Esophagus mucosa (tissue), 1 donor: ENCODE measurements at regions not wholly inside any gene's neighbourhood (a gene's known extent, or its start where the extent isn't known, plus 50 kb on each side); places are given as distances from the start of the nearest gene placed in this dataset.

Experiments used
- ATAC-seq: fragments of 200-7000 bp; cut with Tn5 transposase; one replicate; pipeline ENCODE4 v1.9.1; 2020
- donor health status: DM: yes; HTN: yes; CAD: no.

GRCh38 chr4:112895811-112896608 lies 153.4 kb upstream of the ANK2 start:
- ATAC-seq: no peak

GRCh38 chr4:112896609-112897190 lies 152.8 kb upstream of the ANK2 start:
- no peak for ATAC-seq

GRCh38 chr4:112897543-112897942 lies 151.9 kb upstream of the ANK2 start:
- ATAC-seq: no peak

GRCh38 chr4:112898357-112899141 lies 150.9 kb upstream of the ANK2 start:
- ATAC-seq: no peak

GRCh38 chr4:112900416-112900815 lies 149.0 kb upstream of the ANK2 start:
- ATAC-seq: no peak

GRCh38 chr4:112901962-112902411 lies 147.5 kb upstream of the ANK2 start:
- no peak for ATAC-seq

- no peak for ATAC-seq
Measured at GRCh38 chr4:112905728-112906127, 143.7 kb upstream of the ANK2 start.

GRCh38 chr4:112908511-112908910 lies 140.9 kb upstream of the ANK2 start:
- no peak for ATAC-seq

- ATAC-seq: no peak
Measured at GRCh38 chr4:112910109-112910736, 139.2 kb upstream of the ANK2 start.

- no peak for ATAC-seq
Measured at GRCh38 chr4:112916868-112917267, 132.6 kb upstream of the ANK2 start.

- ATAC-seq: no peak
Measured at GRCh38 chr4:112923516-112923915, 125.9 kb upstream of the ANK2 start.

GRCh38 chr4:112926819-112927218 lies 122.6 kb upstream of the ANK2 start:
- ATAC-seq: no peak

- ATAC-seq: no peak
Measured at GRCh38 chr4:112927544-112927943, 121.9 kb upstream of the ANK2 start.

- no peak for ATAC-seq
Measured at GRCh38 chr4:112931001-112931400, 118.5 kb upstream of the ANK2 start.

- no peak for ATAC-seq
Measured at GRCh38 chr4:112933790-112934189, 115.7 kb upstream of the ANK2 start.

GRCh38 chr4:112938461-112939058 lies 110.9 kb upstream of the ANK2 start:
- ATAC-seq: no peak

- no peak for ATAC-seq
Measured at GRCh38 chr4:112939901-112940300, 109.6 kb upstream of the ANK2 start.

GRCh38 chr4:112940336-112940735 lies 109.1 kb upstream of the ANK2 start:
- no peak for ATAC-seq

GRCh38 chr4:112942077-112942476 lies 107.4 kb upstream of the ANK2 start:
- no peak for ATAC-seq

- ATAC-seq: no peak
Measured at GRCh38 chr4:112942997-112943396, 106.5 kb upstream of the ANK2 start.

GRCh38 chr4:112944006-112944405 lies 105.4 kb upstream of the ANK2 start:
- no peak for ATAC-seq

- ATAC-seq: no peak
Measured at GRCh38 chr4:112946127-112946526, 103.3 kb upstream of the ANK2 start.

- no peak for ATAC-seq
Measured at GRCh38 chr4:112947616-112948015, 101.8 kb upstream of the ANK2 start.
